GM12878 (cell line): ENCODE measurements at regions not wholly inside any gene's neighbourhood (a gene's known extent, or its start where the extent isn't known, plus 50 kb on each side); places are given as distances from the start of the nearest gene placed in this dataset.

Experiments
- CHD4 ChIP-seq: fragments of 200-600 bp; sonication (generic); IDR thresholded peaks from 2 replicates; pipeline ENCODE4 v1.6.1; 2016; ENCODE audit warnings: mild to moderate bottlenecking
- EP300 ChIP-seq, 2 experiments: fragments of 150-350 bp in 1 of 2; IDR thresholded peaks; 2 replicates each; pipeline ENCODE4 v1.6.1; 2011 to 2012; ENCODE audit warnings: low read depth in 2 of 2, low read length in 2 of 2, borderline replicate concordance in 1 of 2, improper control_type of control experiment in 1 of 2, inconsistent platforms in 1 of 2; ENCODE audit not compliant: control insufficient read depth in 1 of 2
- EZH2 ChIP-seq: IDR thresholded peaks from 2 replicates; pipeline ENCODE4 v1.6.1; 2012; ENCODE audit warnings: low read depth, mild to moderate bottlenecking, control low read depth, inconsistent platforms, low read length, borderline replicate concordance; ENCODE audit not compliant: control insufficient read depth
- FOXK2 ChIP-seq: fragments of 450-650 bp; IDR thresholded peaks from 2 replicates; pipeline ENCODE4 v1.6.1; 2017; ENCODE audit warnings: mild to moderate bottlenecking, moderate library complexity
- GABPA ChIP-seq: IDR thresholded peaks from 2 replicates; pipeline ENCODE4 v1.6.1; 2014; ENCODE audit warnings: antibody characterized with exemption, low read depth, mild to moderate bottlenecking, inconsistent platforms
- NFXL1 ChIP-seq: fragments of 450-650 bp; IDR thresholded peaks from 2 replicates; pipeline ENCODE4 v1.6.1; 2017; ENCODE audit warnings: antibody characterized with exemption, mild to moderate bottlenecking, borderline replicate concordance
- POLR2A ChIP-seq: IDR thresholded peaks from 2 replicates; pipeline ENCODE4 v1.6.1; 2011; ENCODE audit warnings: low read depth, mild to moderate bottlenecking, low read length
- SIN3A ChIP-seq: IDR thresholded peaks from 2 replicates; pipeline ENCODE4 v1.6.1; 2012; ENCODE audit warnings: low read depth, low read length, improper control_type of control experiment
- STAT3 ChIP-seq: IDR thresholded peaks from 2 replicates; pipeline ENCODE4 v1.6.1; 2011; ENCODE audit warnings: low read depth, low read length, improper control_type of control experiment
- TF ChIP-seq, protein P1 (sequence below): fragments of 450-650 bp; IDR thresholded peaks from 2 replicates; pipeline ENCODE4 v1.6.1; 2016; ENCODE audit warnings: mild to moderate bottlenecking
- TF ChIP-seq, protein P2 (sequence below), 3 experiments: IDR thresholded peaks in 2 of 3; conservative IDR thresholded peaks in 1 of 3; 2 replicates each; pipeline ENCODE4 v1.5.1; 2011; ENCODE audit warnings: low read depth in 3 of 3, low read length in 3 of 3, mild to moderate bottlenecking in 3 of 3, control low read depth in 2 of 3, moderate library complexity in 2 of 3, inconsistent platforms in 1 of 3, mixed read lengths in 1 of 3; ENCODE audit not compliant: control insufficient read depth in 2 of 3, insufficient read depth in 1 of 3; ENCODE audit errors: extremely low read depth in 1 of 3
- TF ChIP-seq, protein P3 (sequence below): fragments of 450-650 bp; IDR thresholded peaks from 2 replicates; pipeline ENCODE4 v1.6.1; 2017; ENCODE audit warnings: mild to moderate bottlenecking
- TF ChIP-seq, protein P4 (sequence below): fragments of 450-650 bp; IDR thresholded peaks from 2 replicates; pipeline ENCODE4 v1.6.1; 2017; ENCODE audit warnings: borderline replicate concordance
- TF ChIP-seq, protein P5 (sequence below): IDR thresholded peaks from 2 replicates; pipeline ENCODE4 v1.6.1; 2011; ENCODE audit warnings: low read depth, mild to moderate bottlenecking, low read length, moderate library complexity, borderline replicate concordance; ENCODE audit errors: extremely low read depth

DNA sequence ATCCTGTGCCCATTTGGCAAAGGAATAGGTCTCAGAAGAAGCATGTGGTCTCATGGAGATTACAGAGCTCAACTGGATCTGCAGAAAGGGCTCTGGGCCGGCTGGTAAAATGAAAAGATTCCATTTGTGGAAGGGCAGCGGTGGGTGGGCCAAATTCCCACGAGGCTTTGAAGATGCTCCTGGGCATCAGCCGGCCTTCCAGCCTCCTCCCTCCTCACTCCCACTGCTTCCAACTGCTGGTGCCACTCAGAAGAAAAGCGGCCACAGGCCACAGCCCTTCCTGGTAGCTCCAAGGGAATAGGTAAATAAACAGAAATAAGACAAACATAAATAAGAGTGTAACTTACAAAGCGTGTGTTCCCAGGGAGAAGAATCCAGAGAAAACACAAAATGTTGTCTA is 136.3 kb upstream of the SLC44A3 start:
- TF ChIP-seq POLR2A: no peak
- no peak for TF ChIP-seq EP300 (IDR thresholded peaks at IDR 0.05; ENCODE audit: borderline replicate concordance in 1 of 2, control insufficient read depth in 1 of 2, low read depth in 2 of 2, low read length in 2 of 2)
- TF ChIP-seq, protein P1, sequence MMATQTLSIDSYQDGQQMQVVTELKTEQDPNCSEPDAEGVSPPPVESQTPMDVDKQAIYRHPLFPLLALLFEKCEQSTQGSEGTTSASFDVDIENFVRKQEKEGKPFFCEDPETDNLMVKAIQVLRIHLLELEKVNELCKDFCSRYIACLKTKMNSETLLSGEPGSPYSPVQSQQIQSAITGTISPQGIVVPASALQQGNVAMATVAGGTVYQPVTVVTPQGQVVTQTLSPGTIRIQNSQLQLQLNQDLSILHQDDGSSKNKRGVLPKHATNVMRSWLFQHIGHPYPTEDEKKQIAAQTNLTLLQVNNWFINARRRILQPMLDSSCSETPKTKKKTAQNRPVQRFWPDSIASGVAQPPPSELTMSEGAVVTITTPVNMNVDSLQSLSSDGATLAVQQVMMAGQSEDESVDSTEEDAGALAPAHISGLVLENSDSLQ: no peak
- TF ChIP-seq, protein P2, sequence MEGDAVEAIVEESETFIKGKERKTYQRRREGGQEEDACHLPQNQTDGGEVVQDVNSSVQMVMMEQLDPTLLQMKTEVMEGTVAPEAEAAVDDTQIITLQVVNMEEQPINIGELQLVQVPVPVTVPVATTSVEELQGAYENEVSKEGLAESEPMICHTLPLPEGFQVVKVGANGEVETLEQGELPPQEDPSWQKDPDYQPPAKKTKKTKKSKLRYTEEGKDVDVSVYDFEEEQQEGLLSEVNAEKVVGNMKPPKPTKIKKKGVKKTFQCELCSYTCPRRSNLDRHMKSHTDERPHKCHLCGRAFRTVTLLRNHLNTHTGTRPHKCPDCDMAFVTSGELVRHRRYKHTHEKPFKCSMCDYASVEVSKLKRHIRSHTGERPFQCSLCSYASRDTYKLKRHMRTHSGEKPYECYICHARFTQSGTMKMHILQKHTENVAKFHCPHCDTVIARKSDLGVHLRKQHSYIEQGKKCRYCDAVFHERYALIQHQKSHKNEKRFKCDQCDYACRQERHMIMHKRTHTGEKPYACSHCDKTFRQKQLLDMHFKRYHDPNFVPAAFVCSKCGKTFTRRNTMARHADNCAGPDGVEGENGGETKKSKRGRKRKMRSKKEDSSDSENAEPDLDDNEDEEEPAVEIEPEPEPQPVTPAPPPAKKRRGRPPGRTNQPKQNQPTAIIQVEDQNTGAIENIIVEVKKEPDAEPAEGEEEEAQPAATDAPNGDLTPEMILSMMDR (IDR thresholded peaks at IDR 0.05 in 2 of 3, conservative IDR thresholded peaks at IDR 0.05 in 1 of 3; ENCODE audit: control insufficient read depth in 2 of 3, extremely low read depth in 1 of 3, insufficient read depth in 1 of 3, low read depth in 3 of 3, low read length in 3 of 3): no peak
- no peak for TF ChIP-seq NFXL1
- TF ChIP-seq EZH2: no peak
- TF ChIP-seq, protein P3, sequence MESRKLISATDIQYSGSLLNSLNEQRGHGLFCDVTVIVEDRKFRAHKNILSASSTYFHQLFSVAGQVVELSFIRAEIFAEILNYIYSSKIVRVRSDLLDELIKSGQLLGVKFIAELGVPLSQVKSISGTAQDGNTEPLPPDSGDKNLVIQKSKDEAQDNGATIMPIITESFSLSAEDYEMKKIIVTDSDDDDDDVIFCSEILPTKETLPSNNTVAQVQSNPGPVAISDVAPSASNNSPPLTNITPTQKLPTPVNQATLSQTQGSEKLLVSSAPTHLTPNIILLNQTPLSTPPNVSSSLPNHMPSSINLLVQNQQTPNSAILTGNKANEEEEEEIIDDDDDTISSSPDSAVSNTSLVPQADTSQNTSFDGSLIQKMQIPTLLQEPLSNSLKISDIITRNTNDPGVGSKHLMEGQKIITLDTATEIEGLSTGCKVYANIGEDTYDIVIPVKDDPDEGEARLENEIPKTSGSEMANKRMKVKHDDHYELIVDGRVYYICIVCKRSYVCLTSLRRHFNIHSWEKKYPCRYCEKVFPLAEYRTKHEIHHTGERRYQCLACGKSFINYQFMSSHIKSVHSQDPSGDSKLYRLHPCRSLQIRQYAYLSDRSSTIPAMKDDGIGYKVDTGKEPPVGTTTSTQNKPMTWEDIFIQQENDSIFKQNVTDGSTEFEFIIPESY: no peak
- no peak for TF ChIP-seq FOXK2
- no peak for TF ChIP-seq CHD4
- no peak for TF ChIP-seq STAT3
- TF ChIP-seq, protein P4, sequence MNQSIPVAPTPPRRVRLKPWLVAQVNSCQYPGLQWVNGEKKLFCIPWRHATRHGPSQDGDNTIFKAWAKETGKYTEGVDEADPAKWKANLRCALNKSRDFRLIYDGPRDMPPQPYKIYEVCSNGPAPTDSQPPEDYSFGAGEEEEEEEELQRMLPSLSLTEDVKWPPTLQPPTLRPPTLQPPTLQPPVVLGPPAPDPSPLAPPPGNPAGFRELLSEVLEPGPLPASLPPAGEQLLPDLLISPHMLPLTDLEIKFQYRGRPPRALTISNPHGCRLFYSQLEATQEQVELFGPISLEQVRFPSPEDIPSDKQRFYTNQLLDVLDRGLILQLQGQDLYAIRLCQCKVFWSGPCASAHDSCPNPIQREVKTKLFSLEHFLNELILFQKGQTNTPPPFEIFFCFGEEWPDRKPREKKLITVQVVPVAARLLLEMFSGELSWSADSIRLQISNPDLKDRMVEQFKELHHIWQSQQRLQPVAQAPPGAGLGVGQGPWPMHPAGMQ: no peak
- TF ChIP-seq GABPA: no peak
- TF ChIP-seq SIN3A: no peak
- TF ChIP-seq, protein P5, sequence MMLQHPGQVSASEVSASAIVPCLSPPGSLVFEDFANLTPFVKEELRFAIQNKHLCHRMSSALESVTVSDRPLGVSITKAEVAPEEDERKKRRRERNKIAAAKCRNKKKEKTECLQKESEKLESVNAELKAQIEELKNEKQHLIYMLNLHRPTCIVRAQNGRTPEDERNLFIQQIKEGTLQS: no peak
